HG03159 (cell line): ENCODE measurements at regions not wholly inside any gene's neighbourhood (a gene's known extent, or its start where the extent isn't known, plus 50 kb on each side); places are given as distances from the start of the nearest gene placed in this dataset.
"Not testable (repeated sequence)": the region's sequence is repeated elsewhere in the genome, so short reads cannot be mapped to it uniquely, and the experiment has no call there.

ENCODE experiments used
- ATAC-seq: cut with Tn5 transposase; IDR thresholded peaks from one replicate; pipeline ENCODE4 v1.9.1; 2021; ENCODE audit warnings: mild to moderate bottlenecking, moderate library complexity; ENCODE audit not compliant: unreplicated experiment

- not testable (repeated sequence) for ATAC-seq
These were observed 53.5 kb upstream of the JADE2 start for GRCh38 chr5:134471858-134472449.

- ATAC-seq, result no peak
These were observed 56.5 kb upstream of the JADE2 start for GRCh38 chr5:134468921-134469400.

- ATAC-seq, result no peak
These were observed 55.5 kb upstream of the CDKN2AIPNL start for GRCh38 chr5:134467231-134467630.

GRCh38 chr5:134466241-134467069 is 54.8 kb upstream of the CDKN2AIPNL start:
- ATAC-seq, result peak; percentile 35

- peak; percentile 84 for ATAC-seq
These were observed 54.1 kb upstream of the CDKN2AIPNL start for GRCh38 chr5:134465816-134466240.

- peak; percentile 24 for ATAC-seq
These were observed 53.5 kb upstream of the CDKN2AIPNL start for GRCh38 chr5:134464988-134465815.

- no peak for ATAC-seq
These were observed 52.5 kb upstream of the CDKN2AIPNL start for GRCh38 chr5:134463991-134464760.

GRCh38 chr5:134463176-134463720 is 51.6 kb upstream of the CDKN2AIPNL start:
- ATAC-seq, result no peak

- no peak for ATAC-seq
These were observed 51.1 kb upstream of the CDKN2AIPNL start for GRCh38 chr5:134462761-134463160.

- ATAC-seq, result no peak
These were observed 50.4 kb upstream of the CDKN2AIPNL start for GRCh38 chr5:134462047-134462575.
